HG03066 (cell line): ENCODE measurements at regions not wholly inside any gene's neighbourhood (a gene's known extent, or its start where the extent isn't known, plus 50 kb on each side); places are given as distances from the start of the nearest gene placed in this dataset.
"Not testable (repeated sequence)": the region's sequence is repeated elsewhere in the genome, so short reads cannot be mapped to it uniquely, and the experiment has no call there.

Experiments
- ATAC-seq: cut with Tn5 transposase; IDR thresholded peaks from one replicate; pipeline ENCODE4 v1.9.1; 2021; ENCODE audit warnings: low read depth; ENCODE audit not compliant: unreplicated experiment

GRCh38 chr2:21754164-21754788, 630.5 kb downstream of the TDRD15 start:
- no peak for ATAC-seq

GRCh38 chr2:21757805-21758430, 634.1 kb downstream of the TDRD15 start:
- ATAC-seq = no peak

GRCh38 chr2:21759819-21760218, 636.1 kb downstream of the TDRD15 start:
- no peak for ATAC-seq

- ATAC-seq = no peak
Observed at GRCh38 chr2:21761361-21761760, 637.6 kb downstream of the TDRD15 start.

GRCh38 chr2:21763501-21763900, 639.7 kb downstream of the TDRD15 start:
- ATAC-seq = no peak

- ATAC-seq = no peak
Observed at GRCh38 chr2:21770787-21771186, 647.0 kb downstream of the TDRD15 start.

- ATAC-seq = no peak
Observed at GRCh38 chr2:21772624-21773023, 648.9 kb downstream of the TDRD15 start.

- no peak for ATAC-seq
Observed at GRCh38 chr2:21773168-21773567, 649.4 kb downstream of the TDRD15 start.

- no peak for ATAC-seq
Observed at GRCh38 chr2:21774691-21775368, 651.1 kb downstream of the TDRD15 start.

- no peak for ATAC-seq
Observed at GRCh38 chr2:21779786-21780185, 656.0 kb downstream of the TDRD15 start.

GRCh38 chr2:21781962-21782361, 658.2 kb downstream of the TDRD15 start:
- no peak for ATAC-seq

- ATAC-seq = no peak
Observed at GRCh38 chr2:21782866-21783265, 659.1 kb downstream of the TDRD15 start.

GRCh38 chr2:21787941-21788340, 664.2 kb downstream of the TDRD15 start:
- no peak for ATAC-seq

- ATAC-seq = not testable (repeated sequence)
Observed at GRCh38 chr2:21790311-21790710, 666.5 kb downstream of the TDRD15 start.

GRCh38 chr2:21792571-21792970, 668.8 kb downstream of the TDRD15 start:
- ATAC-seq = no peak

GRCh38 chr2:21793461-21793860, 669.7 kb downstream of the TDRD15 start:
- no peak for ATAC-seq

GRCh38 chr2:21794611-21795010, 670.8 kb downstream of the TDRD15 start:
- no peak for ATAC-seq

GRCh38 chr2:21800356-21800755, 676.6 kb downstream of the TDRD15 start:
- no peak for ATAC-seq

- no peak for ATAC-seq
Observed at GRCh38 chr2:21803550-21803949, 679.8 kb downstream of the TDRD15 start.

- no peak for ATAC-seq
Observed at GRCh38 chr2:21804151-21804550, 680.4 kb downstream of the TDRD15 start.

GRCh38 chr2:21811541-21811940, 687.8 kb downstream of the TDRD15 start:
- no peak for ATAC-seq

GRCh38 chr2:21812766-21813165, 689.0 kb downstream of the TDRD15 start:
- ATAC-seq = no peak
